OCI-LY3 (cell line): ENCODE measurements at regions not wholly inside any gene's neighbourhood (a gene's known extent, or its start where the extent isn't known, plus 50 kb on each side); places are given as distances from the start of the nearest gene placed in this dataset.

Experiments used
- EZH2phosphoT487 ChIP-seq: fragments of 200-600 bp; shearing (Covaris generic); IDR thresholded peaks from 2 replicates; pipeline ENCODE4 v1.6.1; 2018; ENCODE audit warnings: antibody characterized with exemption, mixed run types, low read depth
- TF ChIP-seq, protein P1 (sequence below): fragments of 200-600, 300-600 bp; sonication (generic); IDR thresholded peaks from 2 replicates; pipeline ENCODE4 v1.5.1; 2014; ENCODE audit warnings: antibody characterized with exemption, low read length, low read depth

DNA sequence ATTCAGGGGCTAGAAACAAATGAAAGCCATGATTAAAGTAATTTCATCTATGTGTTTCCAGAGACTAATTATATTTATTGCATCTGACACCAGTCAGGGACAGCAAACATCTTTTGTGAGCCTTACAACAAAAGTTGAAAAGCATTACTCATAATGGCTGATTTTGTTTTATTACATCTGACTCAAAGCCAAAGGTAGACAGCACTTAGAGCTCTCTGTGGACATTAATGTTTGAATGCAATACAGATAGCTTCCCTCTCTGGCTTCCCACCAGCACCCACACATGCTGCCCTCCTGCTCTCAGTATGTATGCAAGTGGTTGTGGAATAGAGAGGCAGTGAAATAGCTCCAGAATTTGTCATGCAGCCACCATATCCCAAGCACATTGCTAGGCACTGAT is 198.7 kb downstream of the SETD4 start:
- TF ChIP-seq, protein P1, sequence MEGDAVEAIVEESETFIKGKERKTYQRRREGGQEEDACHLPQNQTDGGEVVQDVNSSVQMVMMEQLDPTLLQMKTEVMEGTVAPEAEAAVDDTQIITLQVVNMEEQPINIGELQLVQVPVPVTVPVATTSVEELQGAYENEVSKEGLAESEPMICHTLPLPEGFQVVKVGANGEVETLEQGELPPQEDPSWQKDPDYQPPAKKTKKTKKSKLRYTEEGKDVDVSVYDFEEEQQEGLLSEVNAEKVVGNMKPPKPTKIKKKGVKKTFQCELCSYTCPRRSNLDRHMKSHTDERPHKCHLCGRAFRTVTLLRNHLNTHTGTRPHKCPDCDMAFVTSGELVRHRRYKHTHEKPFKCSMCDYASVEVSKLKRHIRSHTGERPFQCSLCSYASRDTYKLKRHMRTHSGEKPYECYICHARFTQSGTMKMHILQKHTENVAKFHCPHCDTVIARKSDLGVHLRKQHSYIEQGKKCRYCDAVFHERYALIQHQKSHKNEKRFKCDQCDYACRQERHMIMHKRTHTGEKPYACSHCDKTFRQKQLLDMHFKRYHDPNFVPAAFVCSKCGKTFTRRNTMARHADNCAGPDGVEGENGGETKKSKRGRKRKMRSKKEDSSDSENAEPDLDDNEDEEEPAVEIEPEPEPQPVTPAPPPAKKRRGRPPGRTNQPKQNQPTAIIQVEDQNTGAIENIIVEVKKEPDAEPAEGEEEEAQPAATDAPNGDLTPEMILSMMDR, result no peak
- TF ChIP-seq EZH2phosphoT487, result no peak
